Midbrain (tissue), 1 donor: ENCODE measurements at regions not wholly inside any gene's neighbourhood (a gene's known extent, or its start where the extent isn't known, plus 50 kb on each side); places are given as distances from the start of the nearest gene placed in this dataset.
A peak's percentile ranks its signal among the peaks of the same experiment; 100 is the strongest.

Source experiments
- DNase-seq: peaks from one replicate; lab custom pipeline; 2025; lab: John Stamatoyannopoulos, UW

GRCh38 chr10:107715565-107715964, 551.1 kb upstream of the SORCS1 start:
- DNase-seq = no peak

- no peak for DNase-seq
These were observed 544.5 kb upstream of the SORCS1 start for GRCh38 chr10:107708981-107709380.

GRCh38 chr10:107706096-107706725, 541.7 kb upstream of the SORCS1 start:
- DNase-seq = no peak

- no peak for DNase-seq
These were observed 537.4 kb upstream of the SORCS1 start for GRCh38 chr10:107701943-107702342.

GRCh38 chr10:107692072-107692471, 527.6 kb upstream of the SORCS1 start:
- DNase-seq = no peak

- no peak for DNase-seq
These were observed 524.8 kb upstream of the SORCS1 start for GRCh38 chr10:107689323-107689722.

GRCh38 chr10:107687701-107688100, 523.2 kb upstream of the SORCS1 start:
- DNase-seq = no peak

- peak; percentile 5 for DNase-seq
These were observed 521.6 kb upstream of the SORCS1 start for GRCh38 chr10:107686095-107686494.

- no peak for DNase-seq
These were observed 507.5 kb upstream of the SORCS1 start for GRCh38 chr10:107671960-107672359.

- DNase-seq = no peak
These were observed 501.7 kb upstream of the SORCS1 start for GRCh38 chr10:107666214-107666613.

GRCh38 chr10:107665459-107665858, 501.0 kb upstream of the SORCS1 start:
- DNase-seq = no peak

- no peak for DNase-seq
These were observed 493.3 kb upstream of the SORCS1 start for GRCh38 chr10:107657851-107658250.

- no peak for DNase-seq
These were observed 492.4 kb upstream of the SORCS1 start for GRCh38 chr10:107656932-107657331.

- no peak for DNase-seq
These were observed 489.4 kb upstream of the SORCS1 start for GRCh38 chr10:107653832-107654287.

GRCh38 chr10:107650939-107651338, 486.4 kb upstream of the SORCS1 start:
- DNase-seq = no peak

GRCh38 chr10:107649249-107649648, 484.7 kb upstream of the SORCS1 start:
- DNase-seq = no peak

- no peak for DNase-seq
These were observed 483.0 kb upstream of the SORCS1 start for GRCh38 chr10:107647462-107647861.

GRCh38 chr10:107631876-107632275, 467.4 kb upstream of the SORCS1 start:
- no peak for DNase-seq

GRCh38 chr10:107626862-107627261, 462.4 kb upstream of the SORCS1 start:
- no peak for DNase-seq

- no peak for DNase-seq
These were observed 458.8 kb upstream of the SORCS1 start for GRCh38 chr10:107623292-107623691.

GRCh38 chr10:107619139-107619538, 454.6 kb upstream of the SORCS1 start:
- no peak for DNase-seq

- no peak for DNase-seq
These were observed 454.0 kb upstream of the SORCS1 start for GRCh38 chr10:107618504-107618994.

- no peak for DNase-seq
These were observed 452.2 kb upstream of the SORCS1 start for GRCh38 chr10:107616463-107617410.
